NOMO-1 (cell line): ENCODE measurements at regions not wholly inside any gene's neighbourhood (a gene's known extent, or its start where the extent isn't known, plus 50 kb on each side); places are given as distances from the start of the nearest gene placed in this dataset.
A peak's percentile ranks its signal among the peaks of the same experiment; 100 is the strongest.

Experiments
- DNase-seq, 2 experiments: peaks; one replicate each; lab custom pipeline; 2025; ENCODE audit not compliant: unreplicated experiment in 2 of 2; lab: John Stamatoyannopoulos, UW

GRCh38 chr4:45985038-45985437 lies 138.8 kb downstream of the GABRG1 start:
- no peak for DNase-seq

- no peak for DNase-seq
These were observed 152.7 kb downstream of the GABRG1 start for GRCh38 chr4:45971108-45971507.

- no peak for DNase-seq
These were observed 166.5 kb downstream of the GABRG1 start for GRCh38 chr4:45957353-45957752.

GRCh38 chr4:45954276-45954675 lies 169.6 kb downstream of the GABRG1 start:
- no peak for DNase-seq

- no peak for DNase-seq
These were observed 172.7 kb downstream of the GABRG1 start for GRCh38 chr4:45951153-45951552.

- DNase-seq: no peak
These were observed 177.2 kb downstream of the GABRG1 start for GRCh38 chr4:45946699-45947098.

GRCh38 chr4:45944000-45944399 lies 179.9 kb downstream of the GABRG1 start:
- DNase-seq: no peak

GRCh38 chr4:45939056-45939455 lies 184.8 kb downstream of the GABRG1 start:
- DNase-seq: no peak

GRCh38 chr4:45931154-45931553 lies 192.7 kb downstream of the GABRG1 start:
- no peak for DNase-seq

- DNase-seq: no peak
These were observed 196.2 kb downstream of the GABRG1 start for GRCh38 chr4:45927641-45928040.

- DNase-seq: no peak
These were observed 198.0 kb downstream of the GABRG1 start for GRCh38 chr4:45925809-45926208.

- no peak for DNase-seq
These were observed 203.0 kb downstream of the GABRG1 start for GRCh38 chr4:45920861-45921260.

GRCh38 chr4:45910511-45910910 lies 213.3 kb downstream of the GABRG1 start:
- no peak for DNase-seq

GRCh38 chr4:45897946-45898585 lies 225.8 kb downstream of the GABRG1 start:
- peak in 1 of 2 experiments; percentile 3 for DNase-seq

GRCh38 chr4:45883421-45883820 lies 240.4 kb downstream of the GABRG1 start:
- no peak for DNase-seq

GRCh38 chr4:45876235-45876890 lies 247.5 kb downstream of the GABRG1 start:
- no peak for DNase-seq

- no peak for DNase-seq
These were observed 254.7 kb downstream of the GABRG1 start for GRCh38 chr4:45869184-45869583.

- no peak for DNase-seq
These were observed 258.1 kb downstream of the GABRG1 start for GRCh38 chr4:45865781-45866180.

- DNase-seq: no peak
These were observed 268.0 kb downstream of the GABRG1 start for GRCh38 chr4:45855857-45856256.

GRCh38 chr4:45846016-45846415 lies 277.8 kb downstream of the GABRG1 start:
- no peak for DNase-seq

- DNase-seq: no peak
These were observed 282.1 kb downstream of the GABRG1 start for GRCh38 chr4:45841791-45842190.

- DNase-seq: no peak
These were observed 292.2 kb downstream of the GABRG1 start for GRCh38 chr4:45831692-45832091.

GRCh38 chr4:45803994-45804393 lies 319.9 kb downstream of the GABRG1 start:
- DNase-seq: no peak
